ENCODE measurements at regions not wholly inside any gene's neighbourhood (a gene's known extent, or its start where the extent isn't known, plus 50 kb on each side); places are given as distances from the start of the nearest gene placed in this dataset.

- H3K27ac ChIP-seq (ENCODE audit: control insufficient read depth, insufficient read depth, low read length), result no peak overlapping the region
- H3K36me3 ChIP-seq (ENCODE audit: control insufficient read depth in 2 of 2, extremely low read depth in 1 of 2, insufficient read depth in 2 of 2, low read length in 2 of 2), result no peaks in the 10 kb centered on the region
- H3K79me2 ChIP-seq (ENCODE audit: control insufficient read depth, insufficient read depth, low read length), result no peaks in the 10 kb centered on the region
- H4K20me1 ChIP-seq (ENCODE audit: control insufficient read depth, extremely low read depth, insufficient read depth, low read length), result no peaks in the 10 kb centered on the region
- H3K9me3 ChIP-seq (ENCODE audit: control insufficient read depth, low read depth, low read length), result no peaks in the 10 kb centered on the region
- TF ChIP-seq EZH2 (IDR thresholded peaks at IDR 0.05; ENCODE audit: low read length), result no peak
- TF ChIP-seq CTCF (optimal IDR thresholded peaks at IDR 0.05 in 1 of 3, IDR thresholded peaks at IDR 0.05 in 1 of 3, conservative IDR thresholded peaks at IDR 0.05 in 1 of 3; ENCODE audit: extremely low read depth in 1 of 3, insufficient read depth in 2 of 3, low read length in 3 of 3), result peak; percentile 64 to 75 (median 71)
- no peak overlapping the region for H3K4me3 ChIP-seq (ENCODE audit: control insufficient read depth in 2 of 3, extremely low read depth in 1 of 3, insufficient read depth in 2 of 3, low read depth in 1 of 3, low read length in 3 of 3)
- no peak overlapping the region for H2AFZ ChIP-seq (ENCODE audit: control insufficient read depth, low read length)
- no peaks in the 10 kb centered on the region for H3K9me1 ChIP-seq (ENCODE audit: control insufficient read depth, extremely low read depth, insufficient read depth, low read length)
- peaks cover 3% of the 10 kb centered on the region for H3K27me3 ChIP-seq (ENCODE audit: control insufficient read depth, extremely low read depth, insufficient read depth, low read length)
- no peaks in the 10 kb centered on the region for H3K4me1 ChIP-seq (ENCODE audit: control insufficient read depth, extremely low read depth, insufficient read depth, low read length)
- no peak overlapping the region for H3K4me2 ChIP-seq (ENCODE audit: control insufficient read depth, extremely low read depth, insufficient read depth, low read depth, low read length)
- FAIRE-seq, result no peak
- no peak for DNase-seq (ENCODE audit: low read depth, low spot score)
- dilution Hi-C loops (cut with MboI; ENCODE audit: extremely low pct_ligation_motif_present, low sequenced_read_pairs), result no loop called here
- no peak overlapping the region for H3K9ac ChIP-seq (ENCODE audit: control insufficient read depth, extremely low read depth, insufficient read depth, low read length)
Measured at GRCh38 chr12:131608740-131609690, 101.9 kb upstream of the SFSWAP start.

DNA sequence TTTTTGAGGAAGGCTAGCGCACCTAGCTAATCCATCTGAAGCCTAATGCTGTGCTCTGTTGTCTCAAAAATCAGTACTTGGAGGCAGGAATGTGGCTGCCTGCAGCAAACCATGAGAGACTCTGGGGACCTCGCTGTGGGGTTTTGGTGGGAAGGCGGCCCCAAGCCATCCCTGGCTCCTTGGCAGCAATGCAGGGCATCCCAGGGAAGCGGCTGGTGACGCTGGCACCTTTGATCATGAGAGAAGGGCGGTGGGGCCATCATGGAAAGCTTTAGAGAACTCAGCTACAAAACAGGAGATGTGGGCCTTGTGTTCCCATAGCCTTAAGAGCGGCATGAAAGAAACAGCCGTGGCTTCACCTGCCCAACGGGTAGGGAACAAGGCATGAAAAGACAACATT, 101.1 kb upstream of the SFSWAP start:
- Histone ChIP-seq H2AFZ (ENCODE audit: control insufficient read depth, low read length) (no peak overlapping the region), H3K27me3 (ENCODE audit: control insufficient read depth, extremely low read depth, insufficient read depth, low read length) (peaks cover 3% of the 10 kb centered on the region), H3K27ac (ENCODE audit: control insufficient read depth, insufficient read depth, low read length) (no peak overlapping the region), H3K4me1 (ENCODE audit: control insufficient read depth, extremely low read depth, insufficient read depth, low read length) (no peaks in the 10 kb centered on the region), H3K9ac (ENCODE audit: control insufficient read depth, extremely low read depth, insufficient read depth, low read length) (no peak overlapping the region), H3K9me3 (ENCODE audit: control insufficient read depth, low read depth, low read length) (no peaks in the 10 kb centered on the region), H4K20me1 (ENCODE audit: control insufficient read depth, extremely low read depth, insufficient read depth, low read length) (no peaks in the 10 kb centered on the region), H3K4me2 (ENCODE audit: control insufficient read depth, extremely low read depth, insufficient read depth, low read depth, low read length) (no peak overlapping the region), H3K79me2 (ENCODE audit: control insufficient read depth, insufficient read depth, low read length) (no peaks in the 10 kb centered on the region), H3K36me3 (ENCODE audit: control insufficient read depth in 2 of 2, extremely low read depth in 1 of 2, insufficient read depth in 2 of 2, low read length in 2 of 2) (no peaks in the 10 kb centered on the region), H3K9me1 (ENCODE audit: control insufficient read depth, extremely low read depth, insufficient read depth, low read length) (no peaks in the 10 kb centered on the region), H3K4me3 (ENCODE audit: control insufficient read depth in 2 of 3, extremely low read depth in 1 of 3, insufficient read depth in 2 of 3, low read depth in 1 of 3, low read length in 3 of 3) (no peak overlapping the region)
- dilution Hi-C loops (cut with MboI; ENCODE audit: extremely low pct_ligation_motif_present, low sequenced_read_pairs), result no loop called here
- DNase-seq (ENCODE audit: low read depth, low spot score) (no peak), FAIRE-seq (no peak)
- TF ChIP-seq EZH2 (IDR thresholded peaks at IDR 0.05; ENCODE audit: low read length) (no peak), CTCF (optimal IDR thresholded peaks at IDR 0.05 in 1 of 3, IDR thresholded peaks at IDR 0.05 in 1 of 3, conservative IDR thresholded peaks at IDR 0.05 in 1 of 3; ENCODE audit: extremely low read depth in 1 of 3, insufficient read depth in 2 of 3, low read length in 3 of 3) (no peak)

Measured in keratinocyte (primary cell).